IPS DF 6.9 (cell line): ENCODE measurements at regions not wholly inside any gene's neighbourhood (a gene's known extent, or its start where the extent isn't known, plus 50 kb on each side); places are given as distances from the start of the nearest gene placed in this dataset.

Experiments
- DNase-seq: peaks from one replicate; pipeline ENCODE4 v3.0.0-alpha.2; 2013; ENCODE audit warnings: low read depth, low spot score
- H3K27ac ChIP-seq: one replicate; pipeline ENCODE4 v1.5.1; 2013; ENCODE audit warnings: low read length, control low read depth
- H3K27me3 ChIP-seq: 2 replicates; pipeline ENCODE4 v1.6.1; 2013; ENCODE audit warnings: mild to moderate bottlenecking, low read length; ENCODE audit not compliant: control insufficient read depth, insufficient read depth
- H3K36me3 ChIP-seq: 2 replicates; pipeline ENCODE4 v1.6.1; 2013; ENCODE audit warnings: low read length; ENCODE audit not compliant: control insufficient read depth, insufficient read depth
- H3K4me1 ChIP-seq: 2 replicates; pipeline ENCODE4 v1.6.1; 2013; ENCODE audit warnings: low read length; ENCODE audit not compliant: control insufficient read depth, insufficient read depth
- H3K4me3 ChIP-seq: 2 replicates; pipeline ENCODE4 v1.5.1; 2013; ENCODE audit warnings: mild to moderate bottlenecking, low read length
- H3K9me3 ChIP-seq: 2 replicates; pipeline ENCODE4 v1.6.1; 2013; ENCODE audit warnings: low read length, inconsistent platforms; ENCODE audit not compliant: control insufficient read depth, insufficient read depth
- WGBS: extraction: QIAGEN DNeasy Blood & Tissue Kit; methylation state at CpG from one replicate; pipeline ENCODE4 v1.1.7; 2013; ENCODE audit warnings: mixed read lengths, missing lambda C conversion rate; ENCODE audit not compliant: insufficient read length, insufficient coverage; 5-methylcytosine and 5-hydroxymethylcytosine counted together

DNA sequence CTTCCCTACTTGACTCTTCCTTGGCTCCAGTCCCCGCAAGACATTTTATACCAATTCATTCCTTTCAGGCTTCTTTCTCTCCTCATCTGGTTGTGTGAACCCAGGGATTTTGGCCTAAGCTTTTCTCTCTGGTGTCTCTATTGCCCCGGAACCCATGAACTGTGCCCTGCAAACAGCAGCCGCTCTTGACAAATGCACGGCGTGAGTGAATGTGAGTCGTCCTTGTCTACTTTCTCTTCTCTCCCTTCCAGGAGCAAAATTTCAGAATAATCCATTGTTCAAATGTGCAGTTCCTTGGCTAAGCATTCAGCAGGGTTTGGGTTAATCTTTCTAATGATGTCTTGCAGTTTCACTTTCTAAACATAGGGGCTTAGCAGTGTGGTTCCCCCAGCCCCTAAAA is 250.4 kb upstream of the IRX4 start:
- Histone ChIP-seq H3K4me3 (no peak overlapping the region), H3K9me3 (no peaks in the 10 kb centered on the region), H3K27ac (no peak overlapping the region), H3K27me3 (no peaks in the 10 kb centered on the region), H3K36me3 (no peaks in the 10 kb centered on the region), H3K4me1 (no peaks in the 10 kb centered on the region)
- no CpG with 5 or more reads among the region's 6 CpGs for WGBS
- DNase-seq = no peak

DNA sequence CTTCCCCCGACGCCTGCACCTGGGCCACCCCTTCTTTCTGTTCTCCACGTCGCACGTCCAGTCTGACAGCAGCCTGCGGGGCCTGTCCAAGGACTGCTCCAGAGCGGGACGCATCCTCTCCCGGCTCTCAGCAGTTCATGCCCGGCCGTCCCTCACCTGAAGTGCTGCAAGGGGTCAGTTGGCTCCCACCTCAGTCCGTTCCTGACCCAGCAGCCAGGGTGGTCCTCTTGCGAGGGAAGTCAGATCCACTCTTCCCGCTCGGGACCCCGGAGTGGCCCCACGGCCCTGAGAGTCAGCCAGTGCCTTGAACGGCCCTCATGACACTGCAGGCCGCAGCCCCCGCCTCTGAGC is 249.7 kb upstream of the IRX4 start:
- H3K4me3 ChIP-seq = no peak overlapping the region; the same call in 1 of the 2 replicates
- no peaks in the 10 kb centered on the region for H3K9me3 ChIP-seq
- no CpG with 5 or more reads among the region's 20 CpGs for WGBS

DNA sequence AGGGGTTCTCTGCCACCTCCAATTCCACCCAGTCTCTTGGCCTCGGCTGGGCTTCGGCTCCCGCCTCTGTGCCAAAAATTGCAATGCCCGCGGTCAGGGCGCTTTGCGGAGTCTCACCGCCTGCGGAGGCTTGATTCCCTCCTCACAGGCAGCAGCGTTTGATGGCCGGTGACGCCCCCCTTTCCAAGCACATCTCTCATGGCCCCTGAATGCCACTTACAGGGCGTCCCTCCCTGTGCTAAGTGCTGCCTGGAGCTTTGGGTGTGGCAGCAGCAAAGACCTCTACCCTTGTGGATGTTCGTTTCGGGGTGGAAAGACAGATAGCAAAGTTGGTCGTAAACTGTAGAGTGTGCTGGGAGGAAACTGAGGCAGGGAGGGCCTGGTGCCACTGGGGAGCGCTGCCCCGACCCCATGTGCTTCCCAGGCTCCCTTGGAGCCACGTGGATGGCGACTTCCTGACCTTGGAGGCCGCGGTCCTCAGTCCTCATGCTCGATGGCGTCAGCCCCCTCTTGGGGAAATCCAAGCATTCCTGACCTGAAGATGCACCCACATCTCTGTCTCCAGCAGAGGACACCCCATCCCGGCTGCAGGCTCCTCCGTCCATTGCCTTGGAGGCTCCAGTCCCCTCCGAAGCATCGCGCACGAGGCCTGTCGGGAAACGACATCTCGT is 249.2 kb upstream of the IRX4 start:
- no peak overlapping the region for H3K27ac ChIP-seq
- WGBS = no CpG with 5 or more reads among the region's 33 CpGs

More for the DNA sequence above, 249.7 kb upstream of the IRX4 start:
- H3K27ac ChIP-seq = no peak overlapping the region
- H3K36me3 ChIP-seq = no peaks in the 10 kb centered on the region
- H3K27me3 ChIP-seq = no peaks in the 10 kb centered on the region
- H3K4me1 ChIP-seq = no peaks in the 10 kb centered on the region
- no peak for DNase-seq

DNA sequence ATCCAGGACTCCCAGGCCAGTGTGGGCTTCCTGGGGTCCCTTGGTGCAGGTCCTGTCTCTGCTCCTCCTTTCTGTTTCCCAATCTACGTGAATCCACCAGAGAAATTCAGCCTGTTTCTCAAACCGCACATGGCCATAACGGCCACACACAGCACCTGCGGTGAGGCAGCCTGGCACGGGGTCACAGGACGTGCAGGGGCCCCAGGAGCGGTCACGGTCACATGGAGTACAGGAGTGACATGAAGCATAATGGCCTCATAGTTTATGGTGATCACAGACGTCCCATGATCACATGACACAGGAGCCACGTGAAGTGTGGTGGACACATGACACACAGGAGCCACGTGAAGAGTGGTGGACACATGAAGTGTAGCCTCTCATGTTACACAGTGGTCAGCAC is 248.5 kb upstream of the IRX4 start:
- WGBS = no CpG with 5 or more reads among the region's 11 CpGs
- no peaks in the 10 kb centered on the region for H3K27me3 ChIP-seq
- H3K36me3 ChIP-seq = no peaks in the 10 kb centered on the region
- H3K9me3 ChIP-seq = no peaks in the 10 kb centered on the region
- H3K4me1 ChIP-seq = no peaks in the 10 kb centered on the region
- no peak overlapping the region for H3K4me3 ChIP-seq
- no peak for DNase-seq
- no peak overlapping the region for H3K27ac ChIP-seq

More for the DNA sequence above, 249.2 kb upstream of the IRX4 start:
- Histone ChIP-seq H3K36me3 (no peaks in the 10 kb centered on the region), H3K4me3 (no peak overlapping the region; the same call in 1 of the 2 replicates), H3K9me3 (no peaks in the 10 kb centered on the region), H3K27me3 (no peaks in the 10 kb centered on the region), H3K4me1 (no peaks in the 10 kb centered on the region)
- DNase-seq = no peak

DNA sequence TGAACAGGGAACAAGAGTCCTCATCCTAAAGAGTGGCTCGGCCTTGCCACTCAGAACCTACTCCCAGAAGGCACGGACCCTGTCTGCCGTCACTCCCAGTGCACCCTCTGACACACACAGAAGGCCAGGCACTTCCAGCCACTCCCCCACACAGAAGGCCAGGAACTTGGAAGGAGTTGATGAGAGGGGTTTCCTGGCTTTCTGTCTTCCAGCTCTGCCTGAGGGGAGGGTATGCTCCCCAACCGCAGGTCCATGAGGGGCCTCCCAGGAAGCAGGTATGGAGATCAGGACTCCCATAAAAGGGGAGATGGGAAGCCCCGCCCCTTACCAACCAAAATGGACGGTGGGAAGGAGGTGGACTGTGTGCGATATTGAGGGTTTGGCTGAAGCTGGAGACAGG is 247.6 kb upstream of the IRX4 start:
- Histone ChIP-seq H3K27me3 (no peaks in the 10 kb centered on the region), H3K9me3 (no peaks in the 10 kb centered on the region), H3K36me3 (no peaks in the 10 kb centered on the region), H3K4me3 (no peak overlapping the region), H3K27ac (no peak overlapping the region), H3K4me1 (no peaks in the 10 kb centered on the region)
- no CpG with 5 or more reads among the region's 7 CpGs for WGBS
- DNase-seq = no peak

DNA sequence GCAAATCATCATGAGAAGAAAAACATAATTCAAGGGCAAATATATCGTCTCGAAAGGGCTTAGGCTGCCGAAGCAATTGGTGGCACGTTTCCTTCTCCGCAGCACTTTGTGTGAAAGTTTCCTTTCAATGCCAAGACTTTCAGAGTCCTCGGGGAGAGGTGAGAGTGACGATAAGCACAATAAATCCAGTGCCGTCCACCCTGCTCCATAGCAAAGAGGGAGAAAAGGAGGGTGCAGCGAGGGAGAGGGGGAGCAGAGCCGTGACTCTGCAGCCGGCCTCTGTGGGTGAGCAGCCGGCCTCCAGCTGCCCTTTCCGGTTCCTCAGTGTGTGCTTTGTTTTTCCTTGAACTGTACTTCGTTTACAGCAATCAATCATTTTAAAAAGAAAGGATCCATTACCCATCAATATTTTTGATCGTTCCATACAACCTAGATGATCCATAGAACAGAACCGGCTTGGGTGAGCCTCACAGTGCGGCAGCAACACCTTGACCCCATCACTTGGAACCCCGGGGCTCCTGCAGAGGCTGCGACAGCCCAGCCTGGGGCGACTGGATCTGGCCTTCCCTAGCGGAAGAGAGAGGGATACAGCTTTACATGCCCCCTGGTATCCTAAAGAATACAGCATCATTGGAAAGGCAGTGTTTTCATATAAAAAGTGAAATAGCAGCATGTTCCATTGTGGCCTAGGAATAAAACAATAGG is 247.0 kb upstream of the IRX4 start:
- DNase-seq = no peak
- H3K9me3 ChIP-seq = no peaks in the 10 kb centered on the region
- no peak overlapping the region for H3K4me3 ChIP-seq
- H3K27me3 ChIP-seq = no peaks in the 10 kb centered on the region
- no peaks in the 10 kb centered on the region for H3K4me1 ChIP-seq
- H3K36me3 ChIP-seq = no peaks in the 10 kb centered on the region
- WGBS = no CpG with 5 or more reads among the region's 21 CpGs
- no peak overlapping the region for H3K27ac ChIP-seq

DNA sequence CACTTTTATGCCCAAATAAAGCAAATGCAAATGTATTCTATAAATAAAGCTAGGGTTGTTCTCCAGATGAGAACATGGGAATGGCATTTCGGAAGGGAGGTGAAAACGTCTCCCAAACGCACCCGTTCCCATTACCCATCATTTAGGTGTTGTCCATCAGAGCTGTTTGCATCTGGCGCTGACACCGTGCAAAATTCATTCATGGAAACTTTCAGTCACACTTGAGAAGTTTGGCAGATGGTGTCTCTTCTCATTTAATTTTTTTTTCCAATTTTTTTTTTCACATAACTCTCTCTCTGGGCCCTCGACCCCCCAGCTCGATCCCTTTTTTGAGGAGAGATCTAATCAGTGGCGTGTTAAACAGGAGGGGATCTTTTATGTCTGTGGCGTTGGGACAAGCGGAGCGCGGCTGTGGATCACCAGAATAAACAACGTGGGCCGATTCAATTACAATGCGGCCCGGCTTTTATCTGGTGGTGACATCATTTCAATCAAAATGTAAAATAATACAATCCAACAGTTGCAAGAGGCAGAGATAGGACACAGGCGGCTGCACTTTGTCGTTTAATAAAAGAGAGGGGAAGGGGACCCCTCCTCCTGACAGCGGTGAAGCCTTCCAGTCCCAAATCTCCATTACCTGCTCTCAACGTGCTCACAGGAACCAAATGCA is 246.1 kb upstream of the IRX4 start:
- Histone ChIP-seq H3K27me3 (no peaks in the 10 kb centered on the region), H3K4me1 (no peaks in the 10 kb centered on the region), H3K27ac (no peak overlapping the region), H3K4me3 (no peak overlapping the region), H3K36me3 (no peaks in the 10 kb centered on the region), H3K9me3 (no peaks in the 10 kb centered on the region)
- DNase-seq = no peak
- WGBS = no CpG with 5 or more reads among the region's 21 CpGs

DNA sequence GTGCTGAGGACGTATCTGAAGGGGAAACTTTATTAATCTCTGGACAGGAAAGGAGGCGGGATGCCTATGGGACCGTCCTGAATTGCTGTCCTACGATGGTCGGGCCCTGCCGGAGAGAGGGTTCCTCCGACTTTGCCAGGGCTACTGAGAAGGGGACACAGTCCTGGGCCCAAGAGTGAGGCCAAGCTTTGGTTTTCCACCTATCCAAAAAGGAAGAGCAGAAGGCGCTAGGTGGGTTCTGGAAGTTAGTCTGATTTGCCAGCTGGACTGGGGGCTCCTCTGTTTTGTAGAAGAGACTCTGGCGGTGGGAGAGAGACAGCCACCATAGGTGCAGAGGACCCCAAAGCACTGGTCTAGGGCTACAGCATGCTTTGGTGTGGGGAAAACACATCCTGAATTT is 243.8 kb upstream of the IRX4 start:
- no CpG with 5 or more reads among the region's 9 CpGs for WGBS
- DNase-seq = no peak

DNA sequence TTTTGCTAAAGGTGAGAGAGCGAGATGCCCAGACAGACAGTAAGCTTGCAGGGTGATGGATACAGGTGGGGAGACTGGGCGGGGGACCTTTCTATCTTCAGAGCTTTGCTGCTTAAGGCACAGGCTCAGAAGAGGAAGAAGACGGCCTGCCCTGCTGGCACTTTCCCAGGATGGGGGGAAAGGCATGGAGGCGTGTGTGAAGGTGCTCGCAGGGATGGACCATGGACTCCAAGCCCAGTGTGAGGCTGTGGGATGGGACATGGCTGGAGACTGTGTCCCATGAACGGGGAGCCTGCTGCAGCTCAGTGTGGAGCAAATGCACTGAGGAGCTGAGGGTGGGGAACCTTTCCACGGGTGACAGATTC is 243.2 kb upstream of the IRX4 start:
- Histone ChIP-seq H3K27me3 (no peaks in the 10 kb centered on the region), H3K9me3 (no peaks in the 10 kb centered on the region), H3K36me3 (no peaks in the 10 kb centered on the region), H3K4me1 (no peaks in the 10 kb centered on the region), H3K4me3 (no peak overlapping the region), H3K27ac (no peak overlapping the region)
- no CpG with 5 or more reads among the region's 7 CpGs for WGBS
- no peak for DNase-seq

More for the DNA sequence above, 243.8 kb upstream of the IRX4 start:
- Histone ChIP-seq H3K4me3 (no peak overlapping the region), H3K36me3 (no peaks in the 10 kb centered on the region), H3K27me3 (no peaks in the 10 kb centered on the region), H3K9me3 (no peaks in the 10 kb centered on the region), H3K27ac (no peak overlapping the region), H3K4me1 (no peaks in the 10 kb centered on the region)

DNA sequence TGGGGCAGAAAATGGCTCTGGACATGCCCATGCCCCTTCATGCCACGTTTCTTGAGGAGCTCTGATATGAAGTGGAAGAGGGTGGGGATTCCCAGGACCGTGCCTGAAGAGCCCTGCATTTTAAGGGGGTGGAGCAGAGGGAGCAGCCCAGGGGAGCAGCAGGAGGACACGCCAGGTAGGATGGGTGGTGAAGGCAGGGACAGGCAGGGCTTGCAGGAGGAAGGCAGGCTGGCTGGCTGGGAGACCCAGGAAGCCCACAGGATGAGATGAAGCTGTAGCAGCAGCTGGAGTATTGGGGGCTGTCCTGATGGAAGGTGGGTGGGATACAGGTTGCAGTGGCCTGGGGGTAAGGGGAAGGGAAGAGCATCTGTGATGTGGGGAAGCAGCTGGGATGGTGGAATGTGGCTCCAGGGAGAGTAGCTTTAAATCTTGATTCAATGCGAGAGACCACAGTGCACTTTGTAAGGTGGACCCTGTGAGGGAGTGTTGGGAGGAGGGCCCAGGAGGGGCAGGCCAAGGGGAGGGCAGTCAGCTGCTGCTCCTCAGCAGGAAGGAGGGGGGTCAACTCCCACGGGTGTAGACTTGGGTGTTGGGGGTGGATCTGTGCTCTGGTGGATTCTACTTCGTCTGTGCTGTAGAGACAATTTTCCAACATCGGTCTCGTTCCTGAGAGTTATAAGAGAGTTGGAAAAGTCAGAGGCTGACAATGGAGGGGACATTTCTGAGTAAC is 242.6 kb upstream of the IRX4 start:
- Histone ChIP-seq H3K36me3 (no peaks in the 10 kb centered on the region), H3K4me3 (no peak overlapping the region), H3K27me3 (no peaks in the 10 kb centered on the region), H3K4me1 (no peaks in the 10 kb centered on the region), H3K9me3 (no peaks in the 10 kb centered on the region), H3K27ac (no peak overlapping the region)
- WGBS = no CpG with 5 or more reads among the region's 8 CpGs
- DNase-seq = no peak
